Middle frontal gyrus (tissue), 1 donor: ENCODE measurements at regions not wholly inside any gene's neighbourhood (a gene's known extent, or its start where the extent isn't known, plus 50 kb on each side); places are given as distances from the start of the nearest gene placed in this dataset.
A peak's percentile ranks its signal among the peaks of the same experiment; 100 is the strongest.
"Not testable (repeated sequence)": the region's sequence is repeated elsewhere in the genome, so short reads cannot be mapped to it uniquely, and the experiment has no call there.

Experiments used
- DNase-seq: peaks from one replicate; pipeline ENCODE4 v3.0.0-alpha.2; 2015; ENCODE audit warnings: low spot score; ENCODE audit errors: extremely low spot score

DNA sequence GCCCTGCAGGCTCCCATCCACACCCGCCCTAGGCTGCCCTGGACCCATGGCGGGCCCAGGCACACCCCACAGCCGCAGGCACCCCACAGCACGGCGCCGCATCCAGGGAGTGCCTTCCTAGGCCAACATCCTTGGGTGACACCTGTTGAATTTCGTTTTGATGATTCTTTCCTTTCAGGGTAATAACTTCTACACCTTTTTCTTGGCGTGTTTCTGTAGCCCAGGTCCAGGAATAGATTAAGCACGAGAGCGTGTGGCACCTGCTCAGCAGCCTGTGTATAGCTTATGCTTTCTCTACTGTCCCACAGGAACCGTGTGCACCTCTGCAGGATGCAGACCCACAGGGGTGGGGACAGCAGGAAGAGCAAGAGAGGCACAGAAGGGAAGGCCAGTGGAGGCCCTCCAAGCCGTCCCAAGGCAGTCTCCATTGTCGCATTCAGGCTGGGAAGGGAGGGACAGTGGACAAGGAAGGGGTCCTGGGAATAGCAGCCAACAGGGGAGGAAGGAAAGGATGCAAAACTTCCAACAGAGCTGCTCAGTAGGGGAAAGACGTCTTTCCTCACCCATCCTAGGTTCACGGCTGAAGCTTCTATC is 118.1 kb upstream of the AFDN start:
- DNase-seq: no peak

DNA sequence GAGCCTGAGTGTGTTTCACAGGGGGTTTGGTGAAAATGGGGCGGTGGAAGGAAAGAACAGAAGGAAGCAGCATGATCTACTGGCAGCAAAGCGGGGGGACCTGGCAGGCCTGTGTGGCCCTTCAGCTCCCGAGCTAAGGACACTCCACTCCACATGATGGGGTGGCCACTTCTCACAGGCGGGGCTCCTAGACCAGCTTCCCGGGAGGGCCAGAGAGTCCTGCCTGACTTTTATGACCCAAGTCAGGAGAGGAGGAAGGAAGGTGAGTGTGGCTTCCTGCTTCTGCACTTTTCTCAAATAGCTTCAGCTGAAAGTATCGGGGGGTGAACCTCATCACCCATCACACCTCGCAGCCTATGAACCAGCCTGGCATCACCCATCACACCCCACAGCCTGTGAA is 117.5 kb upstream of the AFDN start:
- no peak for DNase-seq

GRCh38 chr6:167709776-167710336 is 116.9 kb upstream of the AFDN start:
- not testable (repeated sequence) for DNase-seq

GRCh38 chr6:167710363-167710920 is 116.3 kb upstream of the AFDN start:
- no peak for DNase-seq

GRCh38 chr6:167711211-167711610 is 115.5 kb upstream of the AFDN start:
- no peak for DNase-seq

GRCh38 chr6:167711768-167712730 is 114.7 kb upstream of the AFDN start:
- no peak for DNase-seq

DNA sequence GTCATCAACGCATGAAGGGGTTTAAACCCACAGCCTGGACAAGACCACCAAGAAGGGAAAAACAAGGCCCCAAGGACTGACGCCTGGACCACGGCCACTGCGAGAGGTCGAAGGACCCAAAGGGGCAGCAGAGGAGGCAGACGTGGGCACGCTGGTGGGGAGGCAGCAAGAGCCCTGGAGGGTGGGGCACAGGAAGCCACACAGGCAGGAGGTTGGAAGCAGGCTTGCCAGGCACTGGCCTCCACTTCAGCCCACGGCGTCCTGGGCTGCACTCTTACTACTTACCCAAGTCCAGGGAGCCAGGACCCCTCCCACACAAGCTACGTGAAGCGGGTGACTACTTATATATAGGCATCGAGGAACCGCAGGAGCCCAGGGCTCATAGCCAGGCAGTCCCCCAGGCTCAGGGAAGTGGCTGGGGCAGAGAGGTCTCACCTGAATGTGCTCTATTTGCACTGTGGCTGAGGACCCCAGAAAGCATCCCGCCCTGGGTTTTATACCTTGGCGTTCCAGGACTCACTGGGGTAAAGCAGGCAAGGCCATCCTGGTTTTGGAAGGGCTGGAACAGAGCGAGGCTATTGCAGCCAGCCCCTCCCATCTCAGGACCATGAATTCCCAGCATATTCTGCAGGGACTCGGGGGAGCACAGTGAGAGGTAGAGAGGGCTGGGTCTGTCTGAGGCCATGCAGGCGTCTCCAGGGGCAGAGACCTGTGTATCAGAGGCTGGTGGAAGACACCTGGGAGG is 113.8 kb upstream of the AFDN start:
- DNase-seq: no peak

GRCh38 chr6:167714152-167714551 is 112.6 kb upstream of the AFDN start:
- no peak for DNase-seq

GRCh38 chr6:167717455-167717854 is 109.3 kb upstream of the AFDN start:
- no peak for DNase-seq

DNA sequence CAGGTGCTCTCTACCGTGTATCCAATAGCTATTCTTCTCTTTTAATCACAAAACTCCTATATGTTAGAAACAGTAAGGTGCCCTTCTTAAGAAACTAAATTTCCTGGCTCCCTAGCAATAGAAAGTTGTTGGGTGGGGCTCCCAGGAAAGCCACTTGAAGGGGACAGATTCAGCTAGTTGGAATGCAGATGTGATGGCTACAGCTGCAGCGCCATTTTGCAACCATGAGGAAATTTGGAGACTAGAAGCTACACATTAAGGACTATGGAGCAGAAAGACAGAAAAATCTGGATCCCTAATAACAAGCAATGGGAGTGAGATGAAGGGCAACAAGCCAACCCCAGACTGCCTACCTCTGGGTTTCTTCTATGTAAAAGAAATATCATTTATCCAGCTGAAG is 108.8 kb upstream of the AFDN start:
- no peak for DNase-seq

GRCh38 chr6:167719920-167720319 is 106.8 kb upstream of the AFDN start:
- DNase-seq: no peak

- no peak for DNase-seq
These were observed 106.0 kb upstream of the AFDN start for GRCh38 chr6:167720456-167721285.

DNA sequence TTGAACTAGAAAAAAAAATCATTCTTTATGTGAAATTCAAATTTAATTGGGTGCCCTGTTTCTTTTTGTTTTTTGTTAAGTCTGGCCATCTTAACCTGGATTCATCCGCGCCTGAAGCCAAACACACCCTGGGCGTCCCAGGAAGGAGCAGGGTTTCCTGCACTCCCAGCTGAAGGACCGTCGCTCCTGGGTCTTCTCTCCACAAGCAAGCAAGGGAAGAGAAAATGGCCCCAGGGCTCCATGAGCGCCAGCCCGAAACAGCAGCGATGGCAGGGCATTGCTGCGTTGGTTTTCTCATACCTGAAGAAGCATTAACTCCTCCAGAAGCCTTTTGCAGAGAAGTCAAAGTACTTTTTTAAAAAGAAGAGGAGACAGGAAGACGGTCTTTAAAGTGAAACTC is 105.4 kb upstream of the AFDN start:
- DNase-seq: no peak

DNA sequence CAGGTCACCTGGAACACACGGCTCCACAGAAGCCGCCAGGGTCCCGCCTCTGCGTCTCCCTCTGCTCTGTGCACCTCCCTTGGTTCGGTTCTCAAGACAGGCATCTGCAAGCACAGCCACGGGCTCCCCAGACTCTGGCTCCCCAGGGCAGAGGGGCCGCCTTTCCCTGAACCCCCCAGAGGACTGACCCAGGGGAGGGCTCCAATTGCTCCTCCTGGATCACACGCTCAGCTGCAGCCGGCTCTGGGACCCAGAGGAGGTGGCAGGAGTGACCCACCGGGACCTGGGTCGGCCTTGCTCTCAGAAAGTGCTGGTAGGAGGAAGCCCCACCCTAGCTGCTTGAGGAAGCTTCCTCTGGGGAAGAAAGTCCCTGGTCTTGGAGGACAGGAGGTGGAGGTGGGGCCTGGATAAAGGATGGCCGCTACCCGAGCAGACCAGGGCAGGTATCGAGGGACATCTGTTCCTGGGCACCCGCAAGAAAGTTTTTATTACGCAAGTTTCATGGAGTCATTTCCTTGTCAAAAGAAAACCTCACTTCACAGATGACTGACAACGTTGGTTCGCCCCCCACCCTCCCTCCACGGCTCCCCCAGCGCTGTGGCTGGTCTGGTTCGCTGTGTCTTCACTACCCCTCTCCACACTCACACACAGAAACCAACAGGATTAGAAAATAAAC is 103.9 kb upstream of the AFDN start:
- no peak for DNase-seq

GRCh38 chr6:167726043-167726621 is 100.6 kb upstream of the AFDN start:
- DNase-seq: no peak

GRCh38 chr6:167730441-167730840 is 96.3 kb upstream of the AFDN start:
- no peak for DNase-seq

DNA sequence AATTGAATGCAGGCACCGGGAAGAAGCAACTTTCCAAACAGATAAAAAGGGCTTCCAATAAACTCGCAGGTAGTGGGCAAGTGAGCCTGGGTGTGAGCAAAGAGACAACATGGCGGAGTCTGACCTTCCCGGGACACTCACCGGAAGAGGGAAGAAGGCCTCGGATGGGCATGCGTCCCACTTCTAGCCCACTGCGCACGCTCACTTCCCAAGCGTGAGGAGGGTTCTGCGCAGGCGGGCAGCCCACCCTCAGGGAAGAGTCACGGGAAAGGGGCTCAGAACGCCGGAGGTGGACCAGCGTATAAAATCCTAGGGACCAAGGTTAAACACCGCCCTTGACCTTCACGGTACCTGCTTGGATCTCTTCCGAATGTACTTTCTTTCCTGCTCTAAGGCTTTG is 95.5 kb upstream of the AFDN start:
- DNase-seq: no peak

GRCh38 chr6:167731731-167732422 is 94.8 kb upstream of the AFDN start:
- peak; percentile 18 for DNase-seq
